ENCODE measurements at regions not wholly inside any gene's neighbourhood (a gene's known extent, or its start where the extent isn't known, plus 50 kb on each side); places are given as distances from the start of the nearest gene placed in this dataset.
"Not testable (repeated sequence)": the region's sequence is repeated elsewhere in the genome, so short reads cannot be mapped to it uniquely, and the experiment has no call there.

DNA sequence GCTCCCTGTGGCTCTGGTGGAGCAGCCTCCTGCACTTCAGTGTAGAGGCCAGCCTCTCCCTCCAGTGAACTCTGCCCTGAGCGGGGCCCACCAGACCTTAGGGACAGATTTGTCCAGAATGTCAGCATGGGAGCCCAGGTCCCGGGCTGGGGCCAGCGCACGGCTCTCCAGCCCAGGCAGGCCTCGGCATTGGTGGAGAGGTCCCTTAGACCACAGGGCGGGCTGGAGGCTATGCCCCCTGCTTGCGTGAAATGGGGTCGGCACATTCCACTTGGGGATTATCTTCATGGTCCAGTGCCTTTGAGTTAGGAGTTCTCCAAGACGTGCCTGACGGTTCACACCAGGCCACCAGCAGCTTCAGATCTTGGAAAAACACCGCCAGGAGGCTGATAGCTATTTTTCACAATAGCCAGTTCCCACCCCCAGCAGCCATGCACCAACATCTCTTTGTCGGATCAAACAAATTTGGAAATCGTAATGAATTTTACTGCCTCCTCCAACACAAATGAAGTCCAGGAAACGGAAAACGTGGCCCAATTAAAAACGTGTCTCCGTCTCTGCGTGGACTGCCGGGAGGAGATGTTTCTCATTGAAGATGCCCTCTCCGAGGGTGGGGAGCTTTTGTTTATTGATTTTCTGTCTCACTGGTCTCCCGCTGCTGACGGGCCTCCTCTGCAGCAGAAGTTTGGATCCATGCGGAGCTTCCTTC lies 110.0 kb upstream of the CIBAR2 start:
- TF ChIP-seq, protein P1, sequence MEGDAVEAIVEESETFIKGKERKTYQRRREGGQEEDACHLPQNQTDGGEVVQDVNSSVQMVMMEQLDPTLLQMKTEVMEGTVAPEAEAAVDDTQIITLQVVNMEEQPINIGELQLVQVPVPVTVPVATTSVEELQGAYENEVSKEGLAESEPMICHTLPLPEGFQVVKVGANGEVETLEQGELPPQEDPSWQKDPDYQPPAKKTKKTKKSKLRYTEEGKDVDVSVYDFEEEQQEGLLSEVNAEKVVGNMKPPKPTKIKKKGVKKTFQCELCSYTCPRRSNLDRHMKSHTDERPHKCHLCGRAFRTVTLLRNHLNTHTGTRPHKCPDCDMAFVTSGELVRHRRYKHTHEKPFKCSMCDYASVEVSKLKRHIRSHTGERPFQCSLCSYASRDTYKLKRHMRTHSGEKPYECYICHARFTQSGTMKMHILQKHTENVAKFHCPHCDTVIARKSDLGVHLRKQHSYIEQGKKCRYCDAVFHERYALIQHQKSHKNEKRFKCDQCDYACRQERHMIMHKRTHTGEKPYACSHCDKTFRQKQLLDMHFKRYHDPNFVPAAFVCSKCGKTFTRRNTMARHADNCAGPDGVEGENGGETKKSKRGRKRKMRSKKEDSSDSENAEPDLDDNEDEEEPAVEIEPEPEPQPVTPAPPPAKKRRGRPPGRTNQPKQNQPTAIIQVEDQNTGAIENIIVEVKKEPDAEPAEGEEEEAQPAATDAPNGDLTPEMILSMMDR (conservative IDR thresholded peaks at IDR 0.05): no peak
- TF ChIP-seq ZFX (IDR thresholded peaks at IDR 0.05): no peak
- H3K27ac ChIP-seq: no peak overlapping the region

DNA sequence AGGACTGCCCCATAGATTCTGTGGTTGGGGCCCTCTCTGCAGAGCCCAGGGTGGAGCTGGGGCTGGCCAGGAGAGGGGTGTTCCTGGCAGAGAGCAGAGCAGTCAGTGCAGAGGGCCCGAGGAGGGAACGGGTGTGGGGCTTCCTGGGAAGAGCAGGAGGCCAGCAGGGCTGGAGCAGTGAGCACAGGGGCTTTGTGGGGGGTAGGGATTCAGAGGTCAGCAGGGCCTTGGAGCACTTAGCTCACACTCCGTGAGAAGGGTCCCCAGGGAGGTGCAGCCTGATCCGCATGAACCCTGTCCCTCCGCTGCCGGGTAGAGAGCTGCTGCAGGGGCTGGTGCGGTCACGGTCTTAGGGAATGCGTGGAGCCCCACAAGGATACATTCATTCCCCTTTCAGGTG lies 113.0 kb upstream of the CIBAR2 start:
- no peak for TF ChIP-seq ZFX (IDR thresholded peaks at IDR 0.05)
- TF ChIP-seq, protein P1 (conservative IDR thresholded peaks at IDR 0.05): no peak
- H3K27ac ChIP-seq: no peak overlapping the region

DNA sequence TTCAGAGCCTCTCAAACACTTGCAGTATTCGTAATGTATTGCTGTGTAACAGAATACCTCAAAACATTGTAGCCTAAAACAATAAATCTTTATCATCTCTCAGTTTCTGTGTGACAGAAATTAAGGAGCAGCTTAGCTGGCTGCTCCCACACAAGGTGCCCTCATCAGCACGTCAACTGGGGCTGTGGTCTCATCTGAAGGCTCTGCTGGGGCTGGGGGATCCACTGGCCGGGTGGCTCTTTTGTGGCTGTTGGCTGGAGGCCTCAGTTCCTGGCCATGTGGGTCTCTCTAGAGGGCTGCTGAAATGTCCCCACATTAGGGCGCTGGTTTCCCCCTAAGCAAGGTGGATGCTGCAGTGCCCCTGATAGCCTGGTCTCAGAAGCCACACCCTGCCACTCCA lies 113.4 kb upstream of the CIBAR2 start:
- no peak overlapping the region for H3K27ac ChIP-seq
- no peak for TF ChIP-seq ZFX (IDR thresholded peaks at IDR 0.05)
- TF ChIP-seq, protein P1 (conservative IDR thresholded peaks at IDR 0.05): no peak

DNA sequence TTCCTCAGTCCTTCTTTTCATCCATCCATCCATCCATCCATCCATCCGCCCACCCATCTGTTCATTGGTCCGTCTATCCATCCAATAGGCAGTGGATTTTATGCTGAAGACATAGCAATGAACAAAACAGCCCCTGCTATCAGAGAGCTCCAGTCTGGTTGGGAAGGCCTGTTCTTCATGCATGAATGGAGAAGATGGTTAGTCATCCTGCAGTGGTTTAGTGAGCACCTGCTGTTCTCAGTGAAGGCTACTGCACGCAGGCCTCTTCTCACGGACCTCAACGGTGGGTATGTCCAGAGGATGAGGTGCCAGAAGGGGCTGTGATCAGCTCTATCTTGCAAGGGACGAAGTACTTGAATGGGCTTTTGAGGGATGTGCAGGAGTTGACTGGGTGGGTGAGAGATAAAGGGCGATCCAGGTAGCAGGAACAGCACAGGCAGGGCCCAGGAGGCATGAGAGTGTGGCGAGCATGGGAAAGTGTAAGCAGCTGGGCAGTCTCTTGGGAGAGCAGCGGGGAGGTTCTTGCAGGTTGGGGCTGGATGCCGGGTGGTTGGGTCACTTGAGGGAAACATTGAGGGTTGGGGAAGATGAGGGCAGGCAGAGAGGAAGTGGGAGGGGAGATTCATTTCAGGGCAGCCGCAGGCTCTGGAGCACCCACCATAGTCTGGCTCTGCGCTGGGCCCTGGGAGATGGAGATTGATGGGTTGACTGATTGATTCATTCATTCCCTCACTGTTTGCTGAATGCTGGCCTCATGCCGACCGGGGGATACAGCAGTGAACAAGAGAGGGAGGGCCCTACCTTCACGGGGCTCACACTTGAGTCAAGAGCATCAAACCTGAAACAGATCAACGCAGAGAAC lies 115.0 kb upstream of the CIBAR2 start:
- TF ChIP-seq, protein P1 (conservative IDR thresholded peaks at IDR 0.05): no peak
- TF ChIP-seq ZFX (IDR thresholded peaks at IDR 0.05): no peak
- H3K27ac ChIP-seq: no peak overlapping the region

DNA sequence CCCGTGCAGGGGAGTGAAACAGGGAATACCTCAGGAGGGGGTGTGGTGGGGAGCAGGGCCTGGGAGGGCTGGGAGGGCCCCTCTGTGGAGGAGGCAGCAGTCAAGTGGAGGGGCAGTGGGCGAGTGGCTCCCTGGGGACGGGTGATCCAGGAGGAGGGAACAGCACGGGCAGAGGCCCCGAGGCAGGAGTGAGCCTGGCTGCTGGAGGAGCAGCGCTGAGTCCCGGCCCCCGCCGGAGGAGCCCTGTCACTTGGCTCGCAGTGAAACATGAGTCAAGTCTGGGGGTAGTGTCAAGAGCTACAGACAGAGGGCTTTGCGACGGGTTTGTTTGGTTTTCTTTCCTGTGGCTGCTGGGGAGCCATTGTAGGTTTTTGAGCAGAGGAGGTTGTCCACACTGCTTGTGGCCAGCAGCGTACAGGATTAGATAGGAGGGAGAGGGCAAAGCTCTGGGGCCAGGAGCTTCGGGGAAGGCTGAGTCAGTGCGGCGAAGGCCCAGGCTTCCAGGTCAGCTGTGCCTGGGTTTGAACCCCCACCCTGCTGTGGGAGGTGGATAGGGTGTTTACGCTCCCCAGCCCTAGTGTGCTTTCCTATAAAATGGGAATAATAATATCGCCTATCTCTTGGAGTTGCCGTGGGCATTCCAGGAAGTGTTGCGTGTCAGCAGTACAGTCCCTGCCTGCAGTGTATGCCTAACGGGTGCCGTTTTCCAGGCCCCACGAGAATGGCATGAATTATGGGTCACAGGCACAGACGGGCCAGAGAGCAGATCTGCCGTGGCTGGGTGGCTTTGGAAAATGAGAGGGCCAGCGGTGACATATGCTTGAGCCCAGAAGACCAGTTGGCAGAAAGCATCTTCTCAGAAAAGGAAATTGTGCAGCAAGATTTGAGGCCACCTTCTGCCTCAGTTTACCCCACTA lies 115.9 kb upstream of the CIBAR2 start:
- no peak for TF ChIP-seq ZFX (IDR thresholded peaks at IDR 0.05)

DNA sequence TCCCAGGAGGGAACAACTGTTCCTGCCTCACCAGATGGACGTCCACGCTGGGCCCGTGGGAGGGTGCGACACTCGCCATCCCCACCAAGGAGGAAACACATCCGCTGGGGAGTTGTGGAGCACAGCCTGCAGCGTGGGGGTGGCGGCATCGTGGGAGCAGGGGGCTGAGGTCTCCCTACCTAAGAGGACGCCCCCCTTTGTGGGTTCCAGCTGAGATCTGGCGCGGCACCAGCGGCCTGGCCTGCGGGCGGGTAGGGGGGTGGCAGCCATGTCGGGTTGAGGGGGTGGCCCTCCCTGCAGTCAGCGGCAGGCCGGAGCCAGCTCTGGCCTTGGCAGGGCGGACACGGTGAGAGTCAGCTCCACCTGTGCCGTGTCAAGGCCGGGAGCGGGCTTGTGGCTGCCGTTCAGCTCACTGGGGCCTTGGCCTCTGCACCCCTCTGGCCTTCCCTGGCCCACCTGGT lies 116.7 kb upstream of the CIBAR2 start:
- TF ChIP-seq ZFX (IDR thresholded peaks at IDR 0.05): no peak
- TF ChIP-seq, protein P1 (conservative IDR thresholded peaks at IDR 0.05): no peak
- H3K27ac ChIP-seq: no peak overlapping the region

More for the DNA sequence above, 115.9 kb upstream of the CIBAR2 start:
- H3K27ac ChIP-seq: no peak overlapping the region

DNA sequence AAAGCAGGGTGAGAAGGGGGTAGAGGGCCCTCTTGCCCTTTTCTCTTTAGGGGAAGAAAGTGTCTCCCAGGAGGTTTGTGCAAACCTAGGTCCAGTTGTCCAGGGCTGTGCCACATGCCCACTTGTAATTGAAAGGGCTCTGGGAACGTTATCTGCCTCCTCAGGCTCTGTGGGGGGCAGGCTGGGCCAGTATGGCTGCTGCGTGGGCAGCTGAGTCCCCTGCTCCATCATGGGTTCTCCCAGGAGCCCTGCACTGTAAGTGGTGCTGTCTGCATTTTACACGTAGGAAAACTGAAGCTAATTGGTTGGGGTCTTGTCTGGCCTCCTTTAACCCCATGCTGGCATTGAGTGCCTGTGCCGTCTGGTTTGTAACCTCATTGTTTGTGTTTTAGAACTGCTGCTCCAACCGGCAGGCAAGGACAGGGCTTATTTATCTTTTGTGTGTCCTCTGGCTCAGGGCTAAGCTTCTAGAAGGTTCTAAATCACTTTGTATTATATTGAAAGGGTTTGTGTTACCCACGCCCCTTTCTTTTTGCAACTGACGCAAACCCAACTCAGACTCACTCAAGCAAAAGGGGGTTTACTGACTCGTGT lies 117.7 kb upstream of the CIBAR2 start:
- no peak overlapping the region for H3K27ac ChIP-seq
- TF ChIP-seq, protein P1 (conservative IDR thresholded peaks at IDR 0.05): no peak
- TF ChIP-seq ZFX (IDR thresholded peaks at IDR 0.05): no peak

DNA sequence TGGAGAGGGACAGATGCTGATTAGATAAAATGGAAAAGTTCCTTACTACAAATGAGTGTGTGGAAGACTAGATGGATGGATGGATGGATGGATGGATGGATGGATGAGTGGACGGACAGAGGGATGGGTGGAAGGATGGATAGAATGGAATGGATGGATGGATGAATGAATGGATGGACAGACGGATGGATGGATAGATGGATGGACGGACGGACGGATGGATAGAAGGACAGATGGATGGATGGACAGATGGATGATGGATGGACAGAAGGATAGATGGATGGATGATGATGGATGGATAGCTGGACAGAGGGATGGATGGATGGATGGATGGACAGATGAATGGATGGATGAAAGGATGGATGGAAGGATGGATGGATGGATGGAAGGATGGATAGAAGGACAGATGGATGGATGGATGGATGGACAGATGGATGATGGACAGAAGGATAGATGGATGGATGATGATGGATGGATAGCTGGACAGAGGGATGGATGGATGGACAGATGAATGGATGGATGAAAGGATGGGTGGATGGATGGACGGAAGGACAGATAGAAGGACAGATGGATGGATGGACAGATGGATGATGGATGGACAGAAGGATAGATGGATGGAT lies 118.6 kb upstream of the CIBAR2 start:
- H3K27ac ChIP-seq: not testable (repeated sequence)

All from C4-2B (cell line).